HEK293T (cell line): ENCODE measurements at regions not wholly inside any gene's neighbourhood (a gene's known extent, or its start where the extent isn't known, plus 50 kb on each side); places are given as distances from the start of the nearest gene placed in this dataset.

Experiments used
- CTCF ChIA-PET: fragments of 350-600 bp; formaldehyde crosslinking; extraction: SDS; loops from one replicate; lab custom pipeline; 2021; ENCODE audit warnings: antibody characterized with exemption, inconsistent platforms; lab: Yijun Ruan, JAX
- POLR2A ChIA-PET: fragments of 350-600 bp; formaldehyde crosslinking; extraction: SDS; loops from one replicate; lab custom pipeline; 2020; ENCODE audit warnings: antibody characterized with exemption, inconsistent platforms; lab: Yijun Ruan, JAX
- DNase-seq: peaks from one replicate; pipeline ENCODE4 v3.0.0; 2012; ENCODE audit warnings: mixed read lengths; ENCODE audit errors: extremely low spot score
- ARNT ChIP-seq: fragments of 450-650 bp; IDR thresholded peaks from 2 replicates; pipeline ENCODE4 v1.6.1; 2017; ENCODE audit warnings: mild to moderate bottlenecking
- BHLHE40 ChIP-seq: fragments of 450-650 bp; IDR thresholded peaks from 2 replicates; pipeline ENCODE4 v1.6.1; 2016; ENCODE audit warnings: mild to moderate bottlenecking, moderate library complexity, borderline replicate concordance
- CTBP1 ChIP-seq: fragments of 450-650 bp; IDR thresholded peaks from 2 replicates; pipeline ENCODE4 v1.6.1; 2016; ENCODE audit warnings: borderline replicate concordance
- ELF4 ChIP-seq: fragments of 450-650 bp; IDR thresholded peaks from 2 replicates; pipeline ENCODE4 v1.6.1; 2017; ENCODE audit warnings: antibody characterized with exemption
- FOXA1 ChIP-seq: fragments of 450-650 bp; IDR thresholded peaks from 2 replicates; pipeline ENCODE4 v1.6.1; 2016; ENCODE audit warnings: mild to moderate bottlenecking
- FOXK2 ChIP-seq: fragments of 450-650 bp; IDR thresholded peaks from 2 replicates; pipeline ENCODE4 v1.6.1; 2016; ENCODE audit warnings: mild to moderate bottlenecking
- FOXM1 ChIP-seq: fragments of 450-650 bp; IDR thresholded peaks from 2 replicates; pipeline ENCODE4 v1.6.1; 2017; ENCODE audit warnings: mild to moderate bottlenecking, borderline replicate concordance
- HDGF ChIP-seq: fragments of 450-650 bp; IDR thresholded peaks from 2 replicates; pipeline ENCODE4 v1.6.1; 2017; ENCODE audit warnings: antibody characterized with exemption, borderline replicate concordance
- L3MBTL2 ChIP-seq: fragments of 450-650 bp; conservative IDR thresholded peaks from 2 replicates; pipeline ENCODE4 v1.6.1; 2016; ENCODE audit warnings: mild to moderate bottlenecking
- LEF1 ChIP-seq: fragments of 450-650 bp; IDR thresholded peaks from 2 replicates; pipeline ENCODE4 v1.6.1; 2017; ENCODE audit warnings: mild to moderate bottlenecking, borderline replicate concordance
- NFRKB ChIP-seq: fragments of 450-650 bp; IDR thresholded peaks from 2 replicates; pipeline ENCODE4 v1.6.1; 2016; ENCODE audit warnings: mild to moderate bottlenecking, moderate library complexity
- PKNOX1 ChIP-seq: fragments of 450-650 bp; IDR thresholded peaks from 2 replicates; pipeline ENCODE4 v1.6.1; 2016
- SP1 ChIP-seq: fragments of 450-650 bp; IDR thresholded peaks from 2 replicates; pipeline ENCODE4 v1.6.1; 2017
- SUZ12 ChIP-seq: fragments of 450-650 bp; IDR thresholded peaks from 2 replicates; pipeline ENCODE4 v1.6.1; 2016; ENCODE audit warnings: mild to moderate bottlenecking
- TARDBP ChIP-seq: fragments of 450-650 bp; IDR thresholded peaks from 2 replicates; pipeline ENCODE4 v1.6.1; 2016
- ZNF384 ChIP-seq: fragments of 450-650 bp; IDR thresholded peaks from 2 replicates; pipeline ENCODE4 v1.6.1; 2016

DNA sequence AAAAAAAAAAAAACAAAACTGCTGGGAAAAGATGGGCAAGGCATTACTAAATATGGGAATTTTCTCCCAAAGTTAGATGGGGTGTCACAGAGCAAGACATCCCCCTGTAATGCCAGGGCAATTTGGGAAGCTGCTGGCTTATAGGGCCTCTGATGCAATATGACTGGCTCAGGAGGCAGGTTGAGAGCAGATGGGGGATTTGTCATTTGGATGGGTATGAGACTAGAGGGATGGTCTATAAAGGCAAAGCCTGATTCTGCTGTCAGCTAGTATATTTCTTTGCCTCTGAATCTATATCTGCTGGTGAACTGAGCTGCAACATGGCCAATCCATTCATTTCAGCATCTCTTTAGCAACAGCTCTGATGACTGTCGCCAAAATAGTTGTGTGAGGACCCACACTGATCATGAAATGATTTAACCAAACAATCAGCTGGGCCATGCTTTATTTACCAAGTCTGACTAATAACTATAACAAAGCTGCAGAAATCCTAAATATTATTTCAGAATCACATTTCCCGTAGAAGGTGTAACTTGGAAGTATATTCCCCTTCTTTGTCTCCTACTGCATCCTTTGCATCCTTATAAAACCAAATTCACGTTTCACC, 455.1 kb upstream of the ZNF608 start:
- POLR2A ChIA-PET = interaction anchor here (1.2 to 1.5 kb wide), 2 partner anchors 8 to 73 kb away, joined by 3 to 4 read pairs; no protein-coding TSS in a partner anchor
- CTCF ChIA-PET = interaction anchor here (0.5 to 1.9 kb wide), 4 partner anchors 26 to 418 kb away, joined by 3 to 6 read pairs (median 4); no protein-coding TSS in a partner anchor
- TF ChIP-seq HDGF (no peak), SUZ12 (no peak), CTBP1 (no peak), L3MBTL2 (no peak), TARDBP (no peak), FOXK2 (no peak), ELF4 (no peak), SP1 (no peak), FOXM1 (no peak), NFRKB (no peak), ARNT (no peak), BHLHE40 (no peak), ZNF384 (no peak), PKNOX1 (no peak), LEF1 (no peak), FOXA1 (no peak)
- no peak for DNase-seq

DNA sequence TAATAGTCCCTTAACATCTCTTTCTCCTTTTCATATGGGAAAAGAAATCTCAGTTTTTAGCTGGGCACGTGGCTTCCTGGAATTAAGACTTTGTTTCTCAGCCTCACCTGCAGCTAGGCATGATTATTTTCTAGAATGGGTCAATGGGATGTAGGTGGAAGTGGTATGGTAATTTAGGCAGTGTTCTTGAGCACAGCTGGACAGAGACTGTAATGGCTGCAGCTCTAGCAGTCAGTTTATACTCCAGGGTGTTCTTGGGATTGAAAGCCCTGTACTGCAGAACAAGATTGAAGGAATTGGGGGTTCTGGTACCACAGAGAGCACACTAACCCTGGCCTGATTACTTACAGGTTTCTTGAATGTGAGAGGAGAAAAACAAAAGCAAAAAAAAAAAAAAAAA, 455.9 kb upstream of the ZNF608 start:
- POLR2A ChIA-PET = no interaction called here
- no peak for TF ChIP-seq ARNT
- TF ChIP-seq ZNF384 = no peak
- no peak for TF ChIP-seq HDGF
- TF ChIP-seq FOXK2 = no peak
- no peak for TF ChIP-seq TARDBP
- TF ChIP-seq SP1 = no peak
- no peak for TF ChIP-seq FOXM1
- TF ChIP-seq CTBP1 = no peak
- TF ChIP-seq NFRKB = no peak
- TF ChIP-seq L3MBTL2 = no peak
- TF ChIP-seq BHLHE40 = no peak
- CTCF ChIA-PET = no interaction called here
- DNase-seq = no peak

GRCh38 chr5:125202871-125203438, 456.5 kb upstream of the ZNF608 start:
- TF ChIP-seq LEF1 = no peak
- TF ChIP-seq CTBP1 = no peak
- no peak for TF ChIP-seq FOXK2
- POLR2A ChIA-PET = no interaction called here
- no peak for DNase-seq
- CTCF ChIA-PET = no interaction called here

DNA sequence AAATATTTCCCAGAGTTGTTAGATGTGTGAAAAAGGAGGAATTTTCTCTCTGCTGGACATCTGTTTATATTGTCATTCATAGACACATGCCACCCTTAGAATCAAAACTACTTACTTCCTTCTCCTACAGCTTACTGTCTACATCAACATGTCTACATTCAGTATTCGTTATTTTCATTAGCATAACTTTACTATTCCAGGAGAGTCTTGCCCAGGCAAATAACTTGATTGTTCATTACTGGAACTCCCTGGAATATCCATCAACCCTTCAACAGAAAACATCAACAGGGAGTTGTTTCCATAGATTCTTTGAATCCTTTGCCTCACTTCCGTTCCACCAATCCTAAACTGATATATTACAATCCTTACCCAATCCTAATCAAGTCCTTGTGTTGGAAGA, 457.5 kb upstream of the ZNF608 start:
- ChIA-PET CTCF (no interaction called here), POLR2A (no interaction called here)
- TF ChIP-seq CTBP1 = no peak
- no peak for TF ChIP-seq HDGF
- TF ChIP-seq ARNT = no peak
- TF ChIP-seq FOXM1 = no peak
- TF ChIP-seq SUZ12 = no peak
- no peak for TF ChIP-seq NFRKB
- TF ChIP-seq ZNF384 = no peak
- TF ChIP-seq BHLHE40 = no peak
- no peak for TF ChIP-seq FOXK2
- TF ChIP-seq FOXA1 = no peak
- no peak for TF ChIP-seq PKNOX1
- TF ChIP-seq LEF1 = no peak
- no peak for TF ChIP-seq L3MBTL2
- no peak for TF ChIP-seq TARDBP
- TF ChIP-seq ELF4 = no peak
- TF ChIP-seq SP1 = no peak
- no peak for DNase-seq

DNA sequence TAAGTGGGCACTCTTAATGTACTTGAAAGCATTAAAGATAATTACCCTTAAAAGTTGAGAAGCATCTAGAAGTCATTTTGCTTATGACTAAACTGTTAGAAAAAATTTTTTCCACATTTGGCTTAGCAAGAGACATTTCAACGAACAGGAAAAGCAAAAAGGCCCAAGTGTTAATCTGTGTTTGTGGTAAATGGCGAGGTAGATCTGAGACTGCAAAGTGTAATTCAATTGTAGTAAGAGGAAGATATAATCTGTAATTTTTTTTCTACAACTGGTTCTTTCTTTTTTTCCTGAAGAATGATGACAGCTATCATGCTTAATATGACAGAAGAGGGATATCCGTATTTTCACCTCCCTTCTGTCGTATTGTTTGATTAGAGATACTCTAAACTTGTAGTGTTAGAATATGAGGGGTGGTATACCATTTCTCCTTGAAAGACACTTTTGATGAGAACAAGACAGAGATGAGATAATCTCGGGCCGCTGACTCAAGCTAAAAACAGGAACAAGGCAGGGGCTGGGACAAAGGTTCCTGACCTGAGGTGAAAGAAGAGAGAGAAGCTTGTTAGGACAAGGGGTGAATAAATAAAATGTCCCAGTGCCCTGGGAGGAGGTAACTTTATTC, 459.3 kb upstream of the ZNF608 start:
- ChIA-PET CTCF (interaction anchor here (0.9 kb wide), 1 partner anchor 9 kb away, joined by 3 read pairs; no protein-coding TSS in a partner anchor), POLR2A (no interaction called here)
- no peak for TF ChIP-seq FOXA1
- TF ChIP-seq FOXM1 = no peak
- no peak for TF ChIP-seq HDGF
- no peak for TF ChIP-seq SUZ12
- TF ChIP-seq PKNOX1 = no peak
- TF ChIP-seq ZNF384 = no peak
- no peak for TF ChIP-seq BHLHE40
- no peak for DNase-seq

- DNase-seq = no peak
- POLR2A ChIA-PET = no interaction called here
- TF ChIP-seq L3MBTL2 (no peak), SUZ12 (no peak), NFRKB (no peak), SP1 (no peak), TARDBP (no peak), PKNOX1 (no peak), FOXA1 (no peak), HDGF (no peak), ZNF384 (no peak), ARNT (no peak), FOXM1 (no peak), LEF1 (no peak), FOXK2 (no peak), BHLHE40 (no peak), CTBP1 (no peak), ELF4 (no peak)
- CTCF ChIA-PET = no interaction called here
These were observed 461.4 kb upstream of the ZNF608 start for GRCh38 chr5:125207856-125208255.
